NCI-H2081 treated with DMSO at 0.1 percent for 48 hours (cell line): ENCODE measurements at regions not wholly inside any gene's neighbourhood (a gene's known extent, or its start where the extent isn't known, plus 50 kb on each side); places are given as distances from the start of the nearest gene placed in this dataset.

Source experiments
- DNase-seq: peaks from one replicate; lab custom pipeline; 2025; lab: John Stamatoyannopoulos, UW

DNA sequence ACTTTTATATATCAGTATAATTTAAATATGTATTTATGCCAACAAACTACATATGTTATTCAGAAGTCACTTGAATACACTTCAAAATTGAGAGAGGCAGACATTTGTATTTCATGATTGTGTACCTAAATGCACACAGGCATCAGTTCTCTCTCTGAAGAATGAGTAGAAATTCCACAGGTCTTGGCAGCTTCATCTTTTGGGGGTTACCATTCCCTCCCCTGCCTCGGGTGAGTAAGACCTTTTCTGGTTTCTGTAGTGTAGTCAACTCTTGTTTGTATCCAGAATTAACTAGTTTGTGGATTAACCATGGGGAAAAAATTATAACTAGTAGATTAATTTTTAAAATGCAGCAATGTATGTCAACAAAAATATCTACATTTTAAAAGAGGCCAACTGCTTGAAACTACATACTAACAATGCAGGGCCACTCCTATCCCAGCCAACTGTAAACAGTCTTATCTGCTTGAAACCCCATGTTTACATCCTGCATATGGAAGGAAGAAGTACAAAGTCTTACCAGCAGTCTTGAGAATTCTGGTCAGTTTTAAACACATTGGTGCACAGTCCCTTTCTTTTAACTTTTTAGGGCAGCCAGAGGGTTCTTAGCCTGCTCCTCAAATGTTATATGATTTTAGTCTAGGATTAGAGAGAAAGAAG is 339.6 kb upstream of the KIF2A start:
- DNase-seq = no peak

DNA sequence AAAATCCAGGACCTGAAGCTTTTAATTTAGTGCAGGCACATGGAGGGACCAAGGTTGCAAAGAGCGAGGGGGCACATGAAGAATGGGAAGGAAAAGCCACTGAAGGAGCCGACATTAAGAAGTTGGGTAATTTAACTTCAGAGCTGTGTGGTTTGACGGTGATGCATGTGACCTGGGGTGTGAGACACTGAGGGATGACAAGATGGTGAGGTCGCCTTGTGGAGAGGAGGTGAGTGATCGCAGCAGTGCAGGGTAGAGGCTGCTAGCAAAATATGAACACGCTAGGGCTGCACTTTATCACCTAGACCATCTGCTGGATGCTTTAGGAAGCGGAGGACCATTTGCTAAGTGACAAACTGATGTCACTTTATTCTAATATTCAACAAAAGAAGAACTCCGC is 339.0 kb upstream of the KIF2A start:
- no peak for DNase-seq

DNA sequence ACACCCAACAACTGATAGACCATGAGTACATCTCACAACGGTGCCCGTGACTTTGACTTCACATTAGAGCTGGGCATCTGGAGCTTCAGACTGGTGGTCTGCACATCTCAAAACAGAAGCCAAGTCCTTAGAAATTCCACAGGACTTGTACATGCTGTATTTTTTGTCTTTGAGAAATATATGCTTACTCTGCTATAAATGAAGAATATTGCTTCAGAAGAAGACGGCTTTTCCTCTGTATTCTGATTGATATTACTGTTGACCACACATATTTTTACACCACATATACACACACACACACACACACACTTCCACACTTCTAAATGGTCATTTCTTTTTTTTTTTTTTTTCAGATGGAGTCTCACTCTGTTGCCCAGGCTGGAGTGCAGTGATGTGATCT is 338.3 kb upstream of the KIF2A start:
- DNase-seq = no peak

DNA sequence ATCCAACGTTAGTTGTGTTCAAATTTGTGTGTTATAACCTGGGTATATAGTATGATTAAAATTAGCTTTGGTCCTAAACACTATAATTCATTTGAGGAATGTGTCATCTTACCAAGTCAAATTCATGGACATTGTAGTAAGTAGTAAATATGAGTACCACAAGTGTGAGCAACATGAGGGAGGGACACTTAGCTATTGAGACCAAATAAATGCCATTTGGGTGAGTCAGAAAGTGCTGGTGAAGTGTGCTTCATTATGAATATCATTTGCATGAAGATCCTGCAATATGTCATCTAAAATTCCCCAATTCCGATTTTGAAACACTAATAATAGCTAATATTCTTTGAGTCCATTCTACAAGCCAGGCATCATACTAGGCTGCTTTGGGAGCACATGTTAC is 336.7 kb upstream of the KIF2A start:
- no peak for DNase-seq

DNA sequence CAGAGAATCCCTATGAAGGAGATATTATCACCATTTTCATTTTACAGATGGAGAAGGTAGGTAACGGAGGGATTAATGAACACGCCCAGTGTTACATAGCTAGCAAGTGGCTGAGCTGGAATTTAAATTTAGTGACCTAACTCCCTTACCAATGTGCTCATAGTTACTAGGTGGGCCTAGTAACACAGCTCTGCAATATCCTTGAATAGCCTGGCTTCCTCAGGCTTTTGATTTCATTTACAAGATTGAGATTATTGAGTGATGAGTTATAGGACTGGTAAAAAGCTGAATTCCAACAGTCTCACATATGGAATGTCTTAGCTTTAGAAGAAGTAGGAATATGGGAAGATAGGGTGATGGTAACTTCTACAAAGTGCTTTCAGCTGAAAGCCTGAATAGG is 336.3 kb upstream of the KIF2A start:
- DNase-seq = no peak

DNA sequence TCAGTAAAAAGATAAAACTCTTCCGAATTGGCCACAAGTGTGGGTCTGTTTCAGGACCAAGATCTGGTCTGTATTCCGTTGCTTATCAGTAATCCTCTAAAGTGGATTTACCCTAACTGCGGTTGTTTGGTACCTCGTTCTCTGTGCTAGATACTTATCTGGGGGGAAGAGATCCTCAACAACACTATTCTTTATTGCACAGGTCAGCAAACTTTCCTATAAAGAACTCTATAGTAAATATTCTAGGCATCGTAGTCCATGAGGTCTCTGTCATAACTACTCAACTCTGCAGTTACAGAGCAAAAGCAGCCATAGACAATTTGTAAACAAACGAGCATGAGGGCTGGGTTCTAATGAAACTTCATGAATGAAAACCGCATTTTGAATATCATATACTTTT is 335.8 kb upstream of the KIF2A start:
- DNase-seq = no peak

DNA sequence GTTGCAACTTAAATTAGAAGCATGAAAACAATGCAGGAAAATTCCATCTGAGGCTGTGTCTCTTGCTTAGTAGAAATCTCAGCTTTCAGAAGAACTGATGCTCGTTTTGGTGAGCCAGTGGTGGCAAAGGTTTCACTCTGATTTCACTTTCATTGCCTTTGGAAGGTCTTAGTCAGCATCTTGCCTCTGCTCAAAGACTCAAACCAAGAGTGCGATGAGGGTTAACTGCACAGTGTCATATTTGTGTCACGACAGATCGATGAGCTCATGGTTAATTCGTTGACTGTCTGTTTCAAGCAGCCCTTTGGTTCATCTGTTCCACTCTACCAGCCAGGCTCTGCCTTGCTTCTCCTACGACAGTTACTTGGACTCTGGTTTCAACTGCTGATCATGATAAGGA is 331.3 kb upstream of the KIF2A start:
- no peak for DNase-seq

DNA sequence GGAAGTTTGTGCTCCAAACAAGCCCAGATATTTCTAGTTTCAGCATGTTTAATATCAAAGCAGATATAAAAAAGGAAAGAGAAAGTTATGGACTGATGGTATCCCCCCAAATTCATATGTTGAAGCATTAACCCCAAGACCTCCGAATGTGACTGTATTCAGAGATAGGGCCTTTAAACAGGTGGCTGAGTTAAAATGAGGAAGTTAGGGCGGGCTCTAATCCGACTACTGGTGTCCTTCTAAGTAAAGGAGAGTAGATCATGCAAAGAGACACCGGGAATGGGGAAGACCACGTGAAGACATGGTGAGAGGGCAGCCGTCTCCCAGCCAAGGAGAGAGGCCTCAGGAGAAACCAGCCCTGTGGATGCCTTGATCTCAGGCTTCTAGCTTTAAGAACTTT is 324.1 kb upstream of the KIF2A start:
- DNase-seq = no peak

DNA sequence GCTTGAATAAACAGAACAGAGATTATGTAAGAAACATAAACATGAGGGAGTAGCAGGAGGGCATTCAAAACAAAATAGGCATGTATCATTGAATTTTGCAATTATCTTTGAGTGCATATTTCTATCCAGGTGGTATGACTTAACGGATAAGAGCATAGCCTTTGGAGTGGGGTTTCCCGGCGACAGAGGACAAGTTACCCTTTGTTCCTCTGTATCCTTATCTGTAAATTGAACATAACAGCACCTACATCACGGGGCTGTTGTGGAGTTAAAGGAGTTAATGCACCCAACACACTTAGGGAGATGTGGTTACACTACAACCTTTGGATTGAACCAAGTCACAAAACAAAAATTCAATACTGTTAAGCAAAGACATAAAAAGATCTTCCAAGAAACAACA is 314.6 kb upstream of the KIF2A start:
- DNase-seq = no peak

DNA sequence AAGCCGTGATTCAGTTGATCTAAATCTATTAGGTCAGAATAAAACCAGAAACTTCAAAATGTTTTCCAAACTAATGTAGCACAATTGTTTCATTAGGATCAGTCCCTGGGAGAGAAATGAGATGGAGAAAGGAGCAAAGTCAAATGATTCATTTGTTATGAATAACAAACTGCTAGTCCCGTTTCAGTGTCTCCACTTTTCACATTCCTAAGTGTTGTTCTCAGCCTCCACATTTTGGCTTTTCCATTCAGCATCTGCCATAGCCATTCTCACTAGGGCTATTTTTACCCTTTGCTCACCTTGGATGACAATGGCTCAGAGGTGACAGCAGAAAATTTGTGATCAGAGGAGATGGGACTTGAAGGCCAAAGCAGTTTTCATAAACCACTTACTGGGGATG is 314.1 kb upstream of the KIF2A start:
- no peak for DNase-seq

DNA sequence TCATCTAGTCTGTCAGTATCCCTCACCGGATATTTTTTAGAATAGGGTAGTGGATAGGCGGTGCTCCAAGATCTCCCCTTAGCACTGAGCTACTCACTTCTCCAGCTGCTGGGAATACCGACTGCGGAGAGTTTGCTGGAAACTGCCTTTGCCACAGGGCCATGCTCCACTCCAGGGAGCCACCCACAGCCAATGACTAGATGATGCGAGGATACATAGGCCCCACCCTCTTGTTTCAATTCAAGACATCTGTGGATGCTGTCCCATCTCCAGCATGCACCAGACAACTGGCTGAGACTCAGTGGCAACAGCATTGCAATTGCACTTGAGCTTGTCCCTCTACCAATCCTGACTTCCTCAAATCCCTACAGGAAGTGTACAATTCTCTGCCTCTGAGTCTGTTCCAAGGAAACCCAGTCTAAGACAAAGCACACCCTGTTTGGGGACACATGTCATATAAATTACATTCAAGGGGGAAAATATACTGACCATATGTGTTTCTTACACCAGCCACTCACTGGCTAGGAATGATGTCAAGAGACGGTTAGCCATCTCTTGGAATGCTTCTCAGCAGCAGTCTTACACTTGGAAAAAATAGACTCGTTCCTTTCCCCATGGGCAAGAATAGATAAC is 312.6 kb upstream of the KIF2A start:
- DNase-seq = no peak

DNA sequence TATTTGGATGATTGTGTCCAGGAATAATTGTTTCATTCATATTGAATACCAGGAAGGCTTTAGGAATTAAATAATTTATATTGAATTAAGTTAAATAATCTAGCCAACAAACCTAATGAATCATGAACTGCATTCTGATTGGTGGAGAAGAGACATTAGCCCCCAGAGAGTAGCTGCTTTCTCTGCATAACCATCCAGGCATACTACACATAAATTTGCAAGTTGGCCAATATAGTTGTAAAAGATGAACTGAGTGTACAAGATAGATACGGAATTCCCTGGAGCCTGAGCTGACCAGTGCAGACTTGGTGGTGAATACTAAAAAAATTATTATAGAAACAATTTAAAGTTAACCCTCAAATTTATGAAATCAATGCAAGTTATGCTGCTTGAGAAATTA is 311.8 kb upstream of the KIF2A start:
- no peak for DNase-seq

DNA sequence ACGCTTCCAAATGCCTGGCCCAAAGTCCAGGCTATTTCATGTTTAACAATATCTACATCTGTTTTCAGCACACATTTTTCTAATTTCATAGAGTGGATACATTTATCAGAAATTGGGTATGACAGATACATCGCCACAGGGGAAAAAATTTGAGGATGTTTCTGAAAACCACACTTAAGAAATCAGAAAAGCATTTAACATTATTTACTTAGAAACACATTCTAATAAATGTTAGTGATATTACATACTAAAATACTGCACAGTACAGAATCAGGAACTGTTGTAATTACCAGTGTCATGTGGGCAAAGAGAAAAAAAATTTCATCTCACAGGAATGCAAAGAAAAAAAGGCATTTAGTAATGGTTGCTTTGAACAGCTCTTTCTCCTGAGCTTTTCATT is 310.5 kb upstream of the KIF2A start:
- no peak for DNase-seq

DNA sequence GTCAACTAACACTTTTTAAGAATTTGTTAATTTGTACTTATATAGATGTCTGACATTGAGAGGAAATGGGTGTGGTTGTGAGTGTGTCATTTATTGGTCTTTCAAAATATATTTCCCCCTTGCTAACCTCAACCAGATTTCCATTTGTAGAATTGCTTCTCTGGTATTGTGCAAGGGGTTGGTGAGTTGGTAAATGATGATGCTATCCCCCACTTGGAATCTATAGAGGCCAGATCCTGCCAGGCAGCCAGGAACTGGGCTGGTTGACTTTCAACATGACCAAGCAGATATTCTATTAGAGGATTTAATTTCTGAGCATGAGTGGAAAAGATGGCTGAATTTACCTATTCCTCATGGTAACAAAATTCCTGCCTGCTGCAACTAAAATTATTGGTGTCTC is 306.6 kb upstream of the KIF2A start:
- DNase-seq = no peak

DNA sequence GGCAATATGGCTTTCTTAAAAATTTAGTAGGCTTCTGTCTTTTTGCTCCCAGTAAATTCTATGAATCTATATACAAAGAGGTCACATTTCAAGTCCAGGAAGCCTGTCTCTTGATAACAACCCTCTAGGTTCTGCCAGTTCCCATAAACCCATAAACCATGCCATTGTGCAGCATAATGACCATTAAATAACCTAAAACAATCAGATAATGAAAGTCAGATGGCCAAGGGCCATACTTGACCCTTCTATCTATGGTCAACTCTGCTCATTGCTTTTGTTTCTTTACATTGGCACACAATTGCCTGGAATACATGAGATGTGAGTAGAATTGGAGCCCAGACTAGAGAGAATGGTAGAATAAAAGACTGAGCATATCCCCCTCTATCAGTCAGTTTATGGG is 305.4 kb upstream of the KIF2A start:
- no peak for DNase-seq

DNA sequence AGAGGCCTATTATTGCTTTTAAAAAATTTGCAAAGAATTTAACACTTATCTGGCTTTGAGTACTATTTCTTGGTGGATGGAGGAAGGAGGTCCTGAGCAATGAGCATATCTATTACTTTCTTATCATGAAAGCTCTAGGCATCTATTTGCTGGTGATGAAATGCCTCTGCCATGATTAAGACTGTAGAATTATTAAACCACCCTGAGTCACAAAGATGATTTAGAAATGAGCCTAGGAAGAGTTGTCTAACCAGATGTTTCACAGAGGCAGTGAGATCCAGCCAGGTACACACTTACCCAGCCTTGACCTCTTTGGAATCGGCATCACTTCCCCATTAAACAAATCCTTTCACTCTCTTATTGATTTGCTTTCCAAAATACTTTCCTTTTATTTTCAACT is 304.4 kb upstream of the KIF2A start:
- DNase-seq = no peak

DNA sequence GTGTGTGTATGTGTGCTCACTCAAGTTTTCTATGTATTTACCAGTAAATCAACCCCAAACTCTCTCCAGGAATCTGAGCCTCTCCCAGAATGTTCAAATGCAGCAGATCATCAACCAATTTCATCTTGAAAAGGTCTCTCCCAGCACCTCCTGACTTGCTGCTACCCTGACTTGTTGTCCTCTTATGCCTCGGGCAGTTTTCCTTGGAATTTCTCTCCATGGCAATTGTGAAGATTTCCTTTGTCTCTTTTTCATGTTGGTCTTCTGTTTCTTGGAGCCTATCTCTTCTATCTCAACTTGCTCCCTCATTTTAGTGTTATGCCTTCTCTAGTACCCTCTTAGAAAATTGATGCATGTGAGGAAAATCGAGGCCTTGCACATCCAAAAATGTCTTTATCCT is 303.6 kb upstream of the KIF2A start:
- DNase-seq = no peak

DNA sequence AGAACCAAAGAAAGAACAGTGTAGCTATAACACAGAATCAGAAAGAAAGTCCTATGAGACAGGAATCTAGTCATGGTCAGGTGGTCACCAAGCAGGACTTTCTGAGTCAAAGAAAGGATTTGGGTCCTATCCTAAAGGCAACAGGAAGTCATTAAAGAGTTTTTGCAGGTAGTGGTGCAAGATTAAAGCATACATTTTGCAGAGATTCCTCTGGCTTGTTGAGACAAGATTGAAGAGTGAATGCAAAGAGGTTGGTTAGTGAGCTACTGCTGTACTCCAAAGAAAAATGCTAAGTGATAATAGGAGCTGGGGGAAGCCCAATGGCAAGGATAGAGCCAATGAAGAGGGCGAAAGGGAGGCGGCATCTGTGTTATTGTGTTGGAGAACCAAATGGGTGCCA is 300.5 kb upstream of the KIF2A start:
- no peak for DNase-seq

DNA sequence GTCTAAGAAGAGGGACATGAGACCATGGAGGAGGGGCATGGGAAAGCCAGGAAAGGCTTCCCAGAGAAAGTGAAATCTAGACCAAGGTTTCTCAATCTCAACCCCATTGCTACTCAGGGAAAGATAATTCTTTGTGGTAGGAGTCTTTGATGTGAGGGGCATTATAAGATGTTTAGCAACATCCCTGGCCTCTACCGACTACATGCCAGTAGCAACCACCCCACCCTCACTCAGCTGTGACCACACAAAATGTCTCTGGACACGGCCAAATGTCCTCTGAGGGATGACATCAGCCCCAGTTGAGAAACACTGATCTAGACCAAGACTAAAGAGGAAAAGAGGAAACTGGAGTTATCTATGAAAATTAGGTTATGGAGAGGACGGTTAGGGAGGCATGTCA is 298.5 kb upstream of the KIF2A start:
- no peak for DNase-seq

DNA sequence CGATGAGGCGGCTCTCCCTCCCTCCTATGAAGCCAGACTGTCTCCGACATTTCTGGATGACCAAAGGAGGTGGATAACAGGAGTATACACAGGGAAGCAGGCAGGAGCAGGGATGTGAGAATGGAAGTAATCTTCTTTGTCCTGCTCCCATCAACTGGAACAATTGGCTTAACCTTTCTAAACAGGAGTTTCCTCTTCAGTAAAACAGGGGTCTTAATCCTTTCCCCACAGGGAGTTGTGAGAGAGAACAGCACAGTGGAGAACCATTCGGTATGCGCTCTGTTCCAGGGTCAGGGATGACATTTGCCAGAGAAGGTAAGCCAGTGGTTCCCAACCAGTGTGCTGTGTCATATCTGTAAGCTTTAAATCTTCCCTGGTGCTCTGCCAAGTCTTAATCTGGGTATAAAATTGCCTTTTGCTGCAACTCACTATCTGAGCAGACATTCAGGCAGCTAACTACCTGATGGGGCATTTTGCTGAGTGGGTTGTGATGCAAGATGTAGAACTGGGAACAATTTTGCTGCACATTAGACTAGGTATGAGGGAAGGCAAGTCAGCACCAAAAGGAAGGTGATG is 294.8 kb upstream of the KIF2A start:
- no peak for DNase-seq

DNA sequence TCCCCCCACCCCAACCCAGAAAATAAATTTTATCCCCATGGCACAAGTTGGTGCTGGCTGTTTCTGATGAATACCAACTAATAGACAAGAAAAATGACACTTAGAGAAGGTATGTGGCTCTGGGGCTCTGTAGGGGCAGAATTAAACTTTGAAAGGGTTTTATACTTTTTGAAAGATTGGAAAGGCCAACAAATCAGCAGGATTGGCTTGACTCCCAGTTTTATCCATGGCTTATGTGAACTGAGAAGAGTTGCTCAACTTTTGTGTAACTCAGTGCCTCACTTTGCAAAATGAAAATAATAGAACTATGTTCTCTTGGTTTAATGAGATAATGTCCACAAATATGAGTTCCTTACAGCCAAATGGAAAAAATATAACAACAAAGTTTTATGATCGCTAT is 288.9 kb upstream of the KIF2A start:
- no peak for DNase-seq

DNA sequence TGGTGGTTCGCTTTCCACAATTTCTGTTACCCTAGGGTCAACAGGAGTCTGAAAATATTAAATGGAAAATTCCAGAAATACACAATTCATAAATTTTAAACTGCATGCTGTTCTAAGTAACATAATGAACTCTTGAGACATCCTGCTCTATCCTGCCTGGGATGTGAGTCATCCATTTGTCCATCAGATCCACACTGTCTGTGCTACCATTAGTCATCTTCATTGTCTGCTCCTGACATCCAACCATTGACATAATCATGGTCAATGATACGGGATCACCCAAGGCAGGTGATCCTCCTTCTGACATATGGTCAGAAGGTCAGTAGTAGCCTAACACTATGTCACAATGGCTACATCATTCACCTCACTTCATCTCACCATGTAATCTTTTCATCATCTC is 276.7 kb upstream of the KIF2A start:
- DNase-seq = no peak

DNA sequence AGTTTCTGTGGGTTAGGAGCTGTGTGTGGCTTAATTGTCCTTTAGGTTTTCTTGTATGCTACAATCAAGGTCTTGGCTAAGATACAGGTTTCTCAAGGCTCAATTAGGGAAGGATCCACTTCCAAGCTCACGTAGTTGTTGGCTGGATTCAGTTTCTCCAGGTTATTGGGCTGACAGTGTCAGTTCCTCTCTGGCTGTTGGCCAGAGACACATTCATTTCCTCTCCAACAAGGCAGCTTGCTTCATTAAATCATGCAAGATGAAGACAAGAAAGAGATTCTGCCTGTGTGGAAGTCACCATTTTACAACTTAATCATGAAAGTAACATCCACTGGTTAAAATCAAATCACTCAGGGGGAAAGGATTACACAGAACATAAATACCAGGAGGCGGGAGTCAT is 275.7 kb upstream of the KIF2A start:
- DNase-seq = no peak

DNA sequence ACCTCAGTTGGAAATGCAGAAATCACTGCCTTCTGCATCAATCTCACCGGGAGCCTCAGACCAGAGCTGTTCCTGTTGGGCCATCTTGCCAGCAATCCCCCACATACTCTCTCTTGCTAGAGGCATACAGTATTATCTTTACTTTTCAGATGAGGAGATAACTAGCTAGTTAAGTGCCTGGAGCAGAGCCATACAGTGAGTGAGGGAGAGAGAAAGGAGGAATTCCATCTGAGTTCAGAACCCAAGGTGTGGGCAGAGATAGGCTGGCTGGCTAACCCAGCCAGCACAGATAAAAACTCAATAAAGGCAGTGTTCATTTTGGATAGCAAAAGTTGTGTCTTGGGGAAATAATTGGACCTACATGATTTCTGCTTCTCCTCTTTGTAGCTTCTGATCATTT is 268.0 kb upstream of the KIF2A start:
- no peak for DNase-seq
